Right lobe of liver (tissue), 6 donors: ENCODE measurements at regions not wholly inside any gene's neighbourhood (a gene's known extent, or its start where the extent isn't known, plus 50 kb on each side); places are given as distances from the start of the nearest gene placed in this dataset.

ENCODE experiments used
- ATAC-seq, 4 donors: fragments of 200-7000 bp; cut with Tn5 transposase; one replicate each; pipeline ENCODE4 v1.9.1; 2020; ENCODE audit warnings: mild to moderate bottlenecking in 4 of 4, moderate library complexity in 4 of 4
- DNase-seq, 3 donors: peaks; one replicate each; pipeline ENCODE4 v3.0.0-alpha.2; 2020
- H3K27ac ChIP-seq, 3 donors: fragments of 200-600 bp; one replicate each; pipeline ENCODE4 v1.8.0; 2022
- H3K27me3 ChIP-seq, 2 donors: fragments of 200-600 bp; one replicate each; pipeline ENCODE4 v1.8.0; 2022
- H3K36me3 ChIP-seq, 4 donors: fragments of 200-600 bp; sonication (generic) in 1 of 4; one replicate each; pipeline versions ENCODE4 v1.5.1 to v1.8.0; 2017 to 2022; ENCODE audit warnings: control low read depth in 1 of 4
- H3K4me1 ChIP-seq, 4 donors: fragments of 200-600 bp; sonication (generic) in 1 of 4; one replicate each; pipeline versions ENCODE4 v1.5.1 to v1.8.0; 2017 to 2022; ENCODE audit warnings: control low read depth in 1 of 4
- H3K4me3 ChIP-seq, 3 donors: fragments of 200-600 bp; one replicate each; pipeline ENCODE4 v1.8.0; 2022
- H3K9me3 ChIP-seq, 4 donors: fragments of 200-600 bp; sonication (generic) in 1 of 4; one replicate each; pipeline versions ENCODE4 v1.5.1 to v1.8.0; 2017 to 2022; ENCODE audit warnings: control low read depth in 1 of 4
- CTCF ChIP-seq, 4 donors: fragments of 200-600 bp in 3 of 4; fragments of 450-650 bp in 1 of 4; IDR thresholded peaks; one replicate each; pipeline versions ENCODE4 v1.5.1 to v1.8.0; 2016 to 2022; ENCODE audit warnings: antibody characterized with exemption in 4 of 4, mild to moderate bottlenecking in 2 of 4
- POLR2A ChIP-seq: fragments of 450-650 bp; IDR thresholded peaks from one replicate; pipeline ENCODE4 v1.6.1; 2017; ENCODE audit warnings: antibody characterized with exemption, mild to moderate bottlenecking
- WGBS: methylation state at CpG from one replicate; pipeline ENCODE4 v1.1.6; 2018; ENCODE audit warnings: low coverage, low lambda C conversion rate; ENCODE audit not compliant: insufficient coverage; ENCODE audit errors: missing lambda C conversion rate; 5-methylcytosine and 5-hydroxymethylcytosine counted together
- intact Hi-C, 2 donors: fragments of 100-400 bp; cut with DNase I; formaldehyde crosslinking; loops; one replicate each; pipeline versions ENCODE4 v1.11.2 to v1.14.1; 2022
- donor health status: DM: no; HTN: yes; CAD: no.
- donor health status: DM: no; HTN: no; CAD: no.
- donor health status: DM: no; HTN: no; CAD: no.
- donor health status: DM: no; HTN: yes; CAD: no.
- donor health status: DM: no; HTN: yes; CAD: no.

- ATAC-seq: no peak
- 76% methylated on average over 8 of the region's 10 CpGs for WGBS
- no peaks in the 10 kb centered on the region for H3K4me1 ChIP-seq
- intact Hi-C loops: no loop called here
- H3K36me3 ChIP-seq: no peaks in the 10 kb centered on the region
- DNase-seq: no peak
- H3K4me3 ChIP-seq: no peak overlapping the region
- no peak overlapping the region for H3K27ac ChIP-seq
- no peaks in the 10 kb centered on the region for H3K27me3 ChIP-seq
- TF ChIP-seq CTCF (IDR thresholded peaks at IDR 0.05): no peak
- no peak for TF ChIP-seq POLR2A
- H3K9me3 ChIP-seq: no peaks in the 10 kb centered on the region
These were observed 65.4 kb downstream of the UBIAD1 start for GRCh38 chr1:11338284-11338924.

- ATAC-seq: no peak
- intact Hi-C loops: no loop called here
- H3K27me3 ChIP-seq: no peaks in the 10 kb centered on the region
These were observed 66.6 kb downstream of the UBIAD1 start for GRCh38 chr1:11339346-11340232.

GRCh38 chr1:11340233-11340632 is 67.2 kb downstream of the UBIAD1 start:
- H3K27me3 ChIP-seq: no peaks in the 10 kb centered on the region

More at GRCh38 chr1:11339346-11340232, 66.6 kb downstream of the UBIAD1 start:
- Histone ChIP-seq H3K4me3 (no peak overlapping the region), H3K36me3 (no peaks in the 10 kb centered on the region), H3K9me3 (no peaks in the 10 kb centered on the region), H3K4me1 (no peaks in the 10 kb centered on the region), H3K27ac (no peak overlapping the region)
- TF ChIP-seq CTCF (IDR thresholded peaks at IDR 0.05) (no peak), POLR2A (no peak)
- no peak for DNase-seq
- 17% methylated on average over 15 of the region's 24 CpGs for WGBS

GRCh38 chr1:11341901-11342552 is 69.0 kb downstream of the UBIAD1 start:
- ATAC-seq (no peak), DNase-seq (no peak)
- WGBS: 43% methylated on average over 4 of the region's 6 CpGs
- Histone ChIP-seq H3K9me3 (no peaks in the 10 kb centered on the region), H3K4me3 (no peak overlapping the region), H3K27ac (no peak overlapping the region), H3K36me3 (no peaks in the 10 kb centered on the region), H3K4me1 (no peaks in the 10 kb centered on the region), H3K27me3 (no peaks in the 10 kb centered on the region)
- TF ChIP-seq POLR2A: no peak
- TF ChIP-seq CTCF (IDR thresholded peaks at IDR 0.05): no peak
- intact Hi-C loops: no loop called here

More at GRCh38 chr1:11340233-11340632, 67.2 kb downstream of the UBIAD1 start:
- DNase-seq (no peak), ATAC-seq (no peak)
- no peak overlapping the region for H3K4me3 ChIP-seq
- intact Hi-C loops: no loop called here
- TF ChIP-seq CTCF (IDR thresholded peaks at IDR 0.05): no peak
- no peaks in the 10 kb centered on the region for H3K4me1 ChIP-seq
- H3K9me3 ChIP-seq: no peaks in the 10 kb centered on the region
- H3K36me3 ChIP-seq: no peaks in the 10 kb centered on the region
- H3K27ac ChIP-seq: no peak overlapping the region
- WGBS: 33% methylated on average over 4 of the region's 4 CpGs
